H1 (cell line): ENCODE measurements at regions not wholly inside any gene's neighbourhood (a gene's known extent, or its start where the extent isn't known, plus 50 kb on each side); places are given as distances from the start of the nearest gene placed in this dataset.

ENCODE experiments used
- CTCF ChIA-PET: fragments of 300-600 bp; sonication (Branson Sonifier 250); formaldehyde crosslinking; loops from one replicate; lab custom pipeline; 2021; ENCODE audit not compliant: partially characterized antibody; lab: Charles Lee
- POLR2A ChIA-PET: fragments of 300-600 bp; sonication (Branson Sonifier 250); formaldehyde crosslinking; loops from one replicate; lab custom pipeline; 2021; ENCODE audit warnings: inconsistent platforms; ENCODE audit not compliant: partially characterized antibody; lab: Charles Lee
- DNase-seq, 2 experiments: peaks; one replicate each; pipeline versions ENCODE4 v3.0.0 to v3.0.0-alpha.2; 2010 to 2022; ENCODE audit warnings: low spot score in 2 of 2, low read depth in 1 of 2, mixed read lengths in 1 of 2
- FAIRE-seq: peaks from 2 replicates; lab custom pipeline; 2011; peaks lifted over from hg19 to GRCh38; lab: Jason Lieb, UNC
- H2AFZ ChIP-seq: 2 replicates; pipeline ENCODE4 v1.8.1; 2012; ENCODE audit warnings: low read length, inconsistent platforms
- H2AK5ac ChIP-seq: 2 replicates; pipeline ENCODE4 v1.6.1; 2013; ENCODE audit warnings: low read depth, low read length
- H2BK120ac ChIP-seq: replicated peaks from 2 replicates; pipeline ENCODE3; 2013; ENCODE audit warnings: low read depth, low read length, inconsistent platforms
- H2BK12ac ChIP-seq: 2 replicates; pipeline ENCODE4 v1.6.1; 2013; ENCODE audit warnings: low read depth, low read length
- H2BK15ac ChIP-seq: 2 replicates; pipeline ENCODE4 v1.6.1; 2013; ENCODE audit warnings: low read length
- H2BK20ac ChIP-seq: 2 replicates; pipeline ENCODE4 v1.6.1; 2013; ENCODE audit warnings: low read length
- H2BK5ac ChIP-seq: 2 replicates; pipeline ENCODE4 v1.6.1; 2013; ENCODE audit warnings: low read depth, low read length
- H3K14ac ChIP-seq: 2 replicates; pipeline ENCODE4 v1.6.1; 2013; ENCODE audit warnings: inconsistent platforms; ENCODE audit not compliant: insufficient read length
- H3K18ac ChIP-seq: 2 replicates; pipeline ENCODE4 v1.6.1; 2013; ENCODE audit warnings: low read length; ENCODE audit errors: extremely low read depth
- H3K23ac ChIP-seq: 2 replicates; pipeline ENCODE4 v1.6.1; 2013; ENCODE audit warnings: inconsistent platforms; ENCODE audit not compliant: insufficient read length
- H3K23me2 ChIP-seq: 2 replicates; pipeline ENCODE4 v1.6.1; 2013; ENCODE audit warnings: low read depth, low read length
- H3K27ac ChIP-seq: 2 replicates; pipeline ENCODE4 v1.6.1; 2011; ENCODE audit warnings: low read depth, low read length, inconsistent platforms
- H3K27me3 ChIP-seq, 4 experiments: replicated peaks in 1 of 4; 1 replicate in 1 of 4; 2 replicates in 3 of 4; pipeline versions ENCODE4 v1.6.1 to v1.8.1; 2011 to 2013; ENCODE audit warnings: low read length in 3 of 4, mild to moderate bottlenecking in 3 of 4, inconsistent platforms in 2 of 4, mixed read lengths in 2 of 4, moderate library complexity in 1 of 4; ENCODE audit not compliant: control insufficient read depth in 3 of 4, insufficient read depth in 3 of 4; ENCODE audit errors: extremely low read depth in 1 of 4
- H3K36me3 ChIP-seq, 4 experiments: 2 replicates each; pipeline versions ENCODE4 v1.6.1 to v1.8.1; 2011 to 2013; ENCODE audit warnings: mild to moderate bottlenecking in 4 of 4, low read length in 3 of 4, moderate library complexity in 2 of 4, control low read depth in 1 of 4, inconsistent platforms in 1 of 4; ENCODE audit not compliant: insufficient read depth in 4 of 4, control insufficient read depth in 2 of 4
- H3K4ac ChIP-seq: replicated peaks from 2 replicates; pipeline ENCODE3; 2013; ENCODE audit warnings: low read length, low read depth, mixed read lengths, inconsistent platforms; ENCODE audit not compliant: insufficient read length
- H3K4me1 ChIP-seq, 4 experiments: replicated peaks in 1 of 4; 1 replicate in 1 of 4; 2 replicates in 3 of 4; pipeline versions ENCODE4 v1.6.1 to v1.8.1; 2011 to 2013; ENCODE audit warnings: low read length in 3 of 4, inconsistent platforms in 2 of 4, mixed read lengths in 1 of 4; ENCODE audit not compliant: insufficient read depth in 4 of 4, control insufficient read depth in 3 of 4
- H3K4me2 ChIP-seq, 2 experiments: 2 replicates each; pipeline versions ENCODE4 v1.6.1 to v1.8.1; 2011 to 2013; ENCODE audit warnings: low read depth in 2 of 2, low read length in 2 of 2, control low read depth in 1 of 2, inconsistent platforms in 1 of 2, mild to moderate bottlenecking in 1 of 2; ENCODE audit not compliant: insufficient read depth in 1 of 2
- H3K4me3 ChIP-seq, 4 experiments: fragments of 200-600, 300-600 bp in 1 of 4; sonication (generic), shearing (Covaris generic), sonication (Bioruptor Twin) in 1 of 4; 2 replicates each; pipeline versions ENCODE4 v1.5.1 to v1.8.1; 2011 to 2016; ENCODE audit warnings: low read length in 4 of 4, low read depth in 3 of 4, control low read depth in 2 of 4, inconsistent platforms in 2 of 4, mild to moderate bottlenecking in 2 of 4, mixed read lengths in 1 of 4, moderate library complexity in 1 of 4; ENCODE audit not compliant: insufficient read depth in 2 of 4; ENCODE audit errors: extremely low read depth in 1 of 4
- H3K56ac ChIP-seq: replicated peaks from 2 replicates; pipeline ENCODE3; 2013; ENCODE audit warnings: low read depth, mild to moderate bottlenecking, mixed read lengths, low read length, inconsistent platforms; ENCODE audit not compliant: insufficient read length
- H3K79me1 ChIP-seq: 2 replicates; pipeline ENCODE4 v1.6.1; 2013; ENCODE audit warnings: low read depth, low read length, control low read depth
- H3K79me2 ChIP-seq, 2 experiments: 2 replicates each; pipeline versions ENCODE4 v1.6.1 to v1.8.1; 2012 to 2013; ENCODE audit warnings: low read length in 2 of 2, mild to moderate bottlenecking in 2 of 2, inconsistent platforms in 1 of 2; ENCODE audit not compliant: insufficient read depth in 2 of 2, control insufficient read depth in 1 of 2
- H3K9ac ChIP-seq, 4 experiments: replicated peaks in 1 of 4; 1 replicate in 1 of 4; 2 replicates in 3 of 4; pipeline versions ENCODE4 v1.6.1 to v1.8.1; 2011 to 2013; ENCODE audit warnings: low read depth in 3 of 4, low read length in 3 of 4, control low read depth in 2 of 4, mild to moderate bottlenecking in 2 of 4, moderate library complexity in 2 of 4, inconsistent platforms in 1 of 4; ENCODE audit errors: extremely low read depth in 1 of 4
- H3K9me3 ChIP-seq, 2 experiments: 2 replicates each; pipeline versions ENCODE4 v1.6.1 to v1.8.1; 2012 to 2013; ENCODE audit warnings: mild to moderate bottlenecking in 2 of 2, moderate library complexity in 2 of 2, control low read depth in 1 of 2, inconsistent platforms in 1 of 2, low read depth in 1 of 2, low read length in 1 of 2, mixed read lengths in 1 of 2; ENCODE audit not compliant: insufficient read depth in 2 of 2
- H4K20me1 ChIP-seq, 2 experiments: replicated peaks in 1 of 2; 2 replicates each; pipeline versions ENCODE3 to v1.8.1; 2011 to 2013; ENCODE audit warnings: inconsistent platforms in 2 of 2, low read length in 2 of 2, mild to moderate bottlenecking in 1 of 2; ENCODE audit not compliant: insufficient read depth in 2 of 2, control insufficient read depth in 1 of 2
- H4K5ac ChIP-seq: 2 replicates; pipeline ENCODE4 v1.6.1; 2013; ENCODE audit warnings: low read length, low read depth, mixed read lengths, inconsistent platforms; ENCODE audit not compliant: insufficient read length
- H4K8ac ChIP-seq: 2 replicates; pipeline ENCODE4 v1.8.0; 2013; ENCODE audit warnings: mild to moderate bottlenecking, moderate library complexity, low read length, inconsistent platforms; ENCODE audit not compliant: insufficient read depth; ENCODE audit errors: extremely low read depth
- H4K91ac ChIP-seq: replicated peaks from 2 replicates; pipeline ENCODE3; 2013; ENCODE audit warnings: low read length, mixed read lengths, inconsistent platforms; ENCODE audit not compliant: insufficient read length
- JUN ChIP-seq: IDR thresholded peaks from 2 replicates; pipeline ENCODE4 v1.6.1; 2011; ENCODE audit warnings: low read depth, mild to moderate bottlenecking, improper control_type of control experiment, low read length
- WGBS, 2 experiments: shearing (Covaris generic) in 1 of 2; methylation state at CpG; one replicate each; pipeline versions ENCODE4 v1.1.6 to v1.1.7; 2013 to 2015; ENCODE audit warnings: low lambda C conversion rate in 2 of 2, mixed read lengths in 2 of 2, inconsistent platforms in 1 of 2, low coverage in 1 of 2, missing lambda C conversion rate in 1 of 2; ENCODE audit not compliant: insufficient replicate concordance in 2 of 2, insufficient coverage in 1 of 2, insufficient read length in 1 of 2; ENCODE audit errors: extremely low coverage in 1 of 2, missing lambda C conversion rate in 1 of 2; 5-methylcytosine and 5-hydroxymethylcytosine counted together

- no peaks in the 10 kb centered on the region for H3K36me3 ChIP-seq
- no peak overlapping the region for H4K91ac ChIP-seq
- H2BK15ac ChIP-seq, result no peak overlapping the region
- H3K79me1 ChIP-seq, result no peaks in the 10 kb centered on the region
- POLR2A ChIA-PET, result no interaction called here
- H2BK12ac ChIP-seq, result no peak overlapping the region
- H3K14ac ChIP-seq, result no peak overlapping the region
- no peak overlapping the region for H3K4me2 ChIP-seq
- no peak for TF ChIP-seq JUN
- TF ChIP-seq, all 59 proteins: peak for 0
- no peak overlapping the region for H2BK20ac ChIP-seq
- no peak overlapping the region for H3K4ac ChIP-seq
- H3K18ac ChIP-seq, result no peak overlapping the region
- H4K8ac ChIP-seq, result no peak overlapping the region
- no peak overlapping the region for H2BK5ac ChIP-seq
- no peak overlapping the region for H3K27ac ChIP-seq
- H3K23me2 ChIP-seq, result no peaks in the 10 kb centered on the region; the same call in 1 of the 2 replicates
- no peak overlapping the region for H2AK5ac ChIP-seq
- no peak overlapping the region for H2AFZ ChIP-seq
- no peak overlapping the region for H3K56ac ChIP-seq
- H3K9ac ChIP-seq, result no peak overlapping the region
- H3K9me3 ChIP-seq, result no peaks in the 10 kb centered on the region
- no peak overlapping the region for H3K4me3 ChIP-seq
- no peak for FAIRE-seq
- WGBS, 2 experiments, result 93% methylated on average over 1 of the region's 1 CpG; no CpG with 5 or more reads in 1 of the 2 experiments
- no peaks in the 10 kb centered on the region; a peak in 1 of 7 replicates for H3K4me1 ChIP-seq
- H3K23ac ChIP-seq, result no peak overlapping the region
- H4K5ac ChIP-seq, result no peak overlapping the region
- CTCF ChIA-PET, result interaction anchor here (0.8 to 1.6 kb wide), 2 partner anchors 143 to 171 kb away, joined by 3 to 6 read pairs; no protein-coding TSS in a partner anchor
- no peak overlapping the region for H2BK120ac ChIP-seq
- no peaks in the 10 kb centered on the region for H3K79me2 ChIP-seq
- H3K27me3 ChIP-seq, result no peaks in the 10 kb centered on the region
- no peaks in the 10 kb centered on the region for H4K20me1 ChIP-seq
- no peak for DNase-seq
Measured at GRCh38 chr4:89397441-89397840, 89.8 kb upstream of the GPRIN3 start.
